ENCODE measurements at regions not wholly inside any gene's neighbourhood (a gene's known extent, or its start where the extent isn't known, plus 50 kb on each side); places are given as distances from the start of the nearest gene placed in this dataset.

- no peak for DNase-seq (ENCODE audit: low read depth)
Observed at GRCh38 chr2:204049635-204050034, 113.1 kb downstream of the ICOS start.

GRCh38 chr2:204050681-204051080, 114.1 kb downstream of the ICOS start:
- DNase-seq (ENCODE audit: low read depth), result no peak

GRCh38 chr2:204051476-204051875, 114.9 kb downstream of the ICOS start:
- no peak for DNase-seq (ENCODE audit: low read depth)

GRCh38 chr2:204051984-204052556, 115.5 kb downstream of the ICOS start:
- no peak for DNase-seq (ENCODE audit: low read depth)

- no peak for DNase-seq (ENCODE audit: low read depth)
Observed at GRCh38 chr2:204059016-204059415, 122.5 kb downstream of the ICOS start.

- no peak for DNase-seq (ENCODE audit: low read depth)
Observed at GRCh38 chr2:204060841-204061240, 124.3 kb downstream of the ICOS start.

- no peak for DNase-seq (ENCODE audit: low read depth)
Observed at GRCh38 chr2:204061241-204061640, 124.7 kb downstream of the ICOS start.

- DNase-seq (ENCODE audit: low read depth), result no peak
Observed at GRCh38 chr2:204064119-204064518, 127.6 kb downstream of the ICOS start.

- no peak for DNase-seq (ENCODE audit: low read depth)
Observed at GRCh38 chr2:204065566-204065965, 129.0 kb downstream of the ICOS start.

GRCh38 chr2:204066051-204066450, 129.5 kb downstream of the ICOS start:
- no peak for DNase-seq (ENCODE audit: low read depth)

GRCh38 chr2:204069804-204070203, 133.2 kb downstream of the ICOS start:
- no peak for DNase-seq (ENCODE audit: low read depth)

GRCh38 chr2:204072443-204073324, 136.1 kb downstream of the ICOS start:
- DNase-seq (ENCODE audit: low read depth), result peak; percentile 42

- no peak for DNase-seq (ENCODE audit: low read depth)
Observed at GRCh38 chr2:204074456-204074855, 137.9 kb downstream of the ICOS start.

GRCh38 chr2:204078003-204078698, 141.6 kb downstream of the ICOS start:
- no peak for DNase-seq (ENCODE audit: low read depth)

- DNase-seq (ENCODE audit: low read depth), result no peak
Observed at GRCh38 chr2:204081487-204082425, 145.2 kb downstream of the ICOS start.

- no peak for DNase-seq (ENCODE audit: low read depth)
Observed at GRCh38 chr2:204086167-204086566, 149.6 kb downstream of the ICOS start.

GRCh38 chr2:204089105-204089504, 152.5 kb downstream of the ICOS start:
- no peak for DNase-seq (ENCODE audit: low read depth)

- DNase-seq (ENCODE audit: low read depth), result no peak
Observed at GRCh38 chr2:204089574-204089973, 153.0 kb downstream of the ICOS start.

- DNase-seq (ENCODE audit: low read depth), result no peak
Observed at GRCh38 chr2:204090021-204090420, 153.5 kb downstream of the ICOS start.

GRCh38 chr2:204104811-204105210, 168.2 kb downstream of the ICOS start:
- no peak for DNase-seq (ENCODE audit: low read depth)

GRCh38 chr2:204108330-204108751, 171.8 kb downstream of the ICOS start:
- DNase-seq (ENCODE audit: low read depth), result no peak

- DNase-seq (ENCODE audit: low read depth), result no peak
Observed at GRCh38 chr2:204108781-204109295, 172.3 kb downstream of the ICOS start.
